ENCODE measurements at regions not wholly inside any gene's neighbourhood (a gene's known extent, or its start where the extent isn't known, plus 50 kb on each side); places are given as distances from the start of the nearest gene placed in this dataset.

GRCh38 chr5:92372766-92373165 lies 989.6 kb upstream of the ARRDC3 start:
- no peak overlapping the region for H3K4me3 Mint-ChIP-seq
- H3K36me3 Mint-ChIP-seq (ENCODE audit: insufficient read depth): no peaks in the 10 kb centered on the region
- DNase-seq (no peak), ATAC-seq (no peak)
- peaks cover 6% of the 10 kb centered on the region for H3K9me3 Mint-ChIP-seq
- no peaks in the 10 kb centered on the region for H3K4me1 Mint-ChIP-seq (ENCODE audit: low read depth)
- H3K27me3 Mint-ChIP-seq (ENCODE audit: low read depth): no peaks in the 10 kb centered on the region

GRCh38 chr5:92371889-92372235 lies 988.7 kb upstream of the ARRDC3 start:
- ATAC-seq: no peak
- no peak for DNase-seq
- Mint-ChIP-seq H3K27me3 (ENCODE audit: low read depth) (no peaks in the 10 kb centered on the region), H3K4me1 (ENCODE audit: low read depth) (no peaks in the 10 kb centered on the region), H3K4me3 (no peak overlapping the region), H3K36me3 (ENCODE audit: insufficient read depth) (no peaks in the 10 kb centered on the region), H3K9me3 (peaks cover 6% of the 10 kb centered on the region)

GRCh38 chr5:92371171-92371888 lies 988.2 kb upstream of the ARRDC3 start:
- H3K9me3 Mint-ChIP-seq: peaks cover 6% of the 10 kb centered on the region
- H3K36me3 Mint-ChIP-seq (ENCODE audit: insufficient read depth): no peaks in the 10 kb centered on the region
- H3K4me1 Mint-ChIP-seq (ENCODE audit: low read depth): no peaks in the 10 kb centered on the region
- ATAC-seq (no peak), DNase-seq (no peak)
- no peak overlapping the region for H3K4me3 Mint-ChIP-seq
- H3K27me3 Mint-ChIP-seq (ENCODE audit: low read depth): no peaks in the 10 kb centered on the region

GRCh38 chr5:92370032-92370431 lies 986.9 kb upstream of the ARRDC3 start:
- Mint-ChIP-seq H3K4me1 (ENCODE audit: low read depth) (no peaks in the 10 kb centered on the region), H3K36me3 (ENCODE audit: insufficient read depth) (no peaks in the 10 kb centered on the region), H3K27me3 (ENCODE audit: low read depth) (no peaks in the 10 kb centered on the region), H3K4me3 (no peak overlapping the region), H3K9me3 (peaks cover 6% of the 10 kb centered on the region)
- no peak for DNase-seq
- ATAC-seq: no peak

- Mint-ChIP-seq H3K9me3 (peaks cover 6% of the 10 kb centered on the region), H3K4me1 (ENCODE audit: low read depth) (no peaks in the 10 kb centered on the region), H3K4me3 (no peak overlapping the region), H3K27me3 (ENCODE audit: low read depth) (no peaks in the 10 kb centered on the region), H3K36me3 (ENCODE audit: insufficient read depth) (no peaks in the 10 kb centered on the region)
- DNase-seq (no peak), ATAC-seq (no peak)
Observed at GRCh38 chr5:92369587-92369986, 986.5 kb upstream of the ARRDC3 start.

- no peaks in the 10 kb centered on the region for H3K9me3 Mint-ChIP-seq
- ATAC-seq (no peak), DNase-seq (no peak)
- H3K4me1 Mint-ChIP-seq (ENCODE audit: low read depth): no peaks in the 10 kb centered on the region
- H3K36me3 Mint-ChIP-seq (ENCODE audit: insufficient read depth): no peaks in the 10 kb centered on the region
- no peak overlapping the region for H3K4me3 Mint-ChIP-seq
- no peaks in the 10 kb centered on the region for H3K27me3 Mint-ChIP-seq (ENCODE audit: low read depth)
Observed at GRCh38 chr5:92364986-92365550, 982.0 kb upstream of the ARRDC3 start.

- Mint-ChIP-seq H3K27me3 (ENCODE audit: low read depth) (no peaks in the 10 kb centered on the region), H3K9me3 (peaks cover 28% of the 10 kb centered on the region), H3K4me1 (ENCODE audit: low read depth) (no peaks in the 10 kb centered on the region), H3K4me3 (no peak overlapping the region), H3K36me3 (ENCODE audit: insufficient read depth) (no peaks in the 10 kb centered on the region)
- ATAC-seq (no peak), DNase-seq (no peak)
Observed at GRCh38 chr5:92353107-92354030, 970.3 kb upstream of the ARRDC3 start.

- no peak for ATAC-seq
- Mint-ChIP-seq H3K36me3 (ENCODE audit: insufficient read depth) (no peaks in the 10 kb centered on the region), H3K9me3 (peaks cover 4% of the 10 kb centered on the region), H3K27me3 (ENCODE audit: low read depth) (no peaks in the 10 kb centered on the region), H3K4me3 (no peak overlapping the region), H3K4me1 (ENCODE audit: low read depth) (no peaks in the 10 kb centered on the region)
- no peak for DNase-seq
Observed at GRCh38 chr5:92337772-92338234, 954.7 kb upstream of the ARRDC3 start.

- H3K4me1 Mint-ChIP-seq (ENCODE audit: low read depth): no peaks in the 10 kb centered on the region
- no peak for ATAC-seq
- H3K36me3 Mint-ChIP-seq (ENCODE audit: insufficient read depth): no peaks in the 10 kb centered on the region
- peaks cover 10% of the 10 kb centered on the region for H3K9me3 Mint-ChIP-seq
- H3K4me3 Mint-ChIP-seq: no peak overlapping the region
- no peak for DNase-seq
- H3K27me3 Mint-ChIP-seq (ENCODE audit: low read depth): no peaks in the 10 kb centered on the region
Observed at GRCh38 chr5:92332039-92332438, 948.9 kb upstream of the ARRDC3 start.

- Mint-ChIP-seq H3K27me3 (ENCODE audit: low read depth) (no peaks in the 10 kb centered on the region), H3K4me1 (ENCODE audit: low read depth) (no peaks in the 10 kb centered on the region), H3K9me3 (peaks cover 13% of the 10 kb centered on the region), H3K4me3 (no peak overlapping the region), H3K36me3 (ENCODE audit: insufficient read depth) (no peaks in the 10 kb centered on the region)
- DNase-seq: no peak
- ATAC-seq: no peak
Observed at GRCh38 chr5:92330365-92330764, 947.2 kb upstream of the ARRDC3 start.

- Mint-ChIP-seq H3K4me3 (no peak overlapping the region), H3K27me3 (ENCODE audit: low read depth) (no peaks in the 10 kb centered on the region), H3K4me1 (ENCODE audit: low read depth) (no peaks in the 10 kb centered on the region), H3K36me3 (ENCODE audit: insufficient read depth) (no peaks in the 10 kb centered on the region), H3K9me3 (peaks cover 13% of the 10 kb centered on the region)
- ATAC-seq (no peak), DNase-seq (no peak)
Observed at GRCh38 chr5:92329759-92330158, 946.6 kb upstream of the ARRDC3 start.

- Mint-ChIP-seq H3K4me1 (ENCODE audit: low read depth) (no peaks in the 10 kb centered on the region), H3K27me3 (ENCODE audit: low read depth) (no peaks in the 10 kb centered on the region), H3K4me3 (no peak overlapping the region), H3K9me3 (peaks cover 13% of the 10 kb centered on the region), H3K36me3 (ENCODE audit: insufficient read depth) (no peaks in the 10 kb centered on the region)
- no peak for ATAC-seq
- no peak for DNase-seq
Observed at GRCh38 chr5:92328584-92329259, 945.6 kb upstream of the ARRDC3 start.

- no peaks in the 10 kb centered on the region for H3K27me3 Mint-ChIP-seq (ENCODE audit: low read depth)
- no peaks in the 10 kb centered on the region for H3K36me3 Mint-ChIP-seq (ENCODE audit: insufficient read depth)
- H3K4me1 Mint-ChIP-seq (ENCODE audit: low read depth): no peaks in the 10 kb centered on the region
- no peak for DNase-seq
- no peak overlapping the region for H3K4me3 Mint-ChIP-seq
- peaks cover 6% of the 10 kb centered on the region for H3K9me3 Mint-ChIP-seq
- no peak for ATAC-seq
Observed at GRCh38 chr5:92320446-92320845, 937.3 kb upstream of the ARRDC3 start.

GRCh38 chr5:92313385-92313784 lies 930.3 kb upstream of the ARRDC3 start:
- no peak overlapping the region for H3K4me3 Mint-ChIP-seq
- no peaks in the 10 kb centered on the region for H3K27me3 Mint-ChIP-seq (ENCODE audit: low read depth)
- ATAC-seq: no peak
- H3K9me3 Mint-ChIP-seq: peaks cover 6% of the 10 kb centered on the region
- H3K36me3 Mint-ChIP-seq (ENCODE audit: insufficient read depth): no peaks in the 10 kb centered on the region
- no peak for DNase-seq
- H3K4me1 Mint-ChIP-seq (ENCODE audit: low read depth): no peaks in the 10 kb centered on the region

All from activated T-cell treated with anti-CD3 and anti-CD28 coated beads, Interleukin-2, amount 50 U/mL, for 4 hours (primary cell).